Activated CD8-positive, alpha-beta memory T cell treated with anti-CD3 and anti-CD28 coated beads, Interleukin-2, amount 50 U/mL, for 1 hour (primary cell): ENCODE measurements at regions not wholly inside any gene's neighbourhood (a gene's known extent, or its start where the extent isn't known, plus 50 kb on each side); places are given as distances from the start of the nearest gene placed in this dataset.

Experiments
- DNase-seq: peaks from one replicate; pipeline ENCODE4 v3.0.0-alpha.2; 2020; ENCODE audit errors: extremely low read depth

DNA sequence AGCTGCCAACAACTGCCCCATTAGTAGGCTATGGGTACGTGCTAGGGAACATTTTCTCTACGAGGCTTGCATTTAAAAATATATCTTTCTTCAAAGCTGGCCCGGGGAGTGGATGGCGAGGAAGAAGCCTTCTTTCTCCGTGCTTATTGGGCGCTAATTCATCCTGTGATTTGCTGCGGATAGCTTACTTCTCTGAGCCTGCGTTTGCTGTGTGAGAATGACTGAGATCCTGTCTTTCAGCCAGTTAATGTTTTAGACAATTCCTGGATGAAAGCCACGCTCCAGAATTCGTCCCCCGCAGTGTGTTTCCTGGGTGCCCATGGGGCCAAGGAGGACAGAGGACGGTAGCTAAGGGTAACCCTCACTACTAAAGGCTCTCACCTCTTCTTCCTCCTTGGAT lies 57.8 kb upstream of the TARBP1 start:
- no peak for DNase-seq

- no peak for DNase-seq
Observed at GRCh38 chr1:234535763-234536515, 57.0 kb upstream of the TARBP1 start.

DNA sequence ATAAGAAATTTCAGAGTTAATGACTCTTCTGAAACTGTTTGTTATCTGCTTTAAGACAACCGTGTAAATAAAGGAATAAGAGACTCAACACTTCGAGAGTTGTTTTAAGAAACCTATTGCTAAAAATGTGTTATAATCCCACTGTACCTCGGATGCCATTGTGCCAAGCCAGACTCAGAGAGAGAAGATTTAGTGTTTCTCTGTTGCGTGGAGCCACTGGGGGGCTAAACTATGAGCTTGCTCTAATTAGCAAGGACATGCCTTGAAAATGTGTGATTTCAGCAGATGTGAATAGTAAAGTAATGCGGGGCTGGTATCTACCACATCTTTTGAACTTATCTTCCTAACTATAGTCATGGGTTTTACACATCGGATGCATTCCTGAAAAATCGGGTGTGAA lies 56.2 kb upstream of the TARBP1 start:
- no peak for DNase-seq

- no peak for DNase-seq
Observed at GRCh38 chr1:234533975-234534876, 55.2 kb upstream of the TARBP1 start.

DNA sequence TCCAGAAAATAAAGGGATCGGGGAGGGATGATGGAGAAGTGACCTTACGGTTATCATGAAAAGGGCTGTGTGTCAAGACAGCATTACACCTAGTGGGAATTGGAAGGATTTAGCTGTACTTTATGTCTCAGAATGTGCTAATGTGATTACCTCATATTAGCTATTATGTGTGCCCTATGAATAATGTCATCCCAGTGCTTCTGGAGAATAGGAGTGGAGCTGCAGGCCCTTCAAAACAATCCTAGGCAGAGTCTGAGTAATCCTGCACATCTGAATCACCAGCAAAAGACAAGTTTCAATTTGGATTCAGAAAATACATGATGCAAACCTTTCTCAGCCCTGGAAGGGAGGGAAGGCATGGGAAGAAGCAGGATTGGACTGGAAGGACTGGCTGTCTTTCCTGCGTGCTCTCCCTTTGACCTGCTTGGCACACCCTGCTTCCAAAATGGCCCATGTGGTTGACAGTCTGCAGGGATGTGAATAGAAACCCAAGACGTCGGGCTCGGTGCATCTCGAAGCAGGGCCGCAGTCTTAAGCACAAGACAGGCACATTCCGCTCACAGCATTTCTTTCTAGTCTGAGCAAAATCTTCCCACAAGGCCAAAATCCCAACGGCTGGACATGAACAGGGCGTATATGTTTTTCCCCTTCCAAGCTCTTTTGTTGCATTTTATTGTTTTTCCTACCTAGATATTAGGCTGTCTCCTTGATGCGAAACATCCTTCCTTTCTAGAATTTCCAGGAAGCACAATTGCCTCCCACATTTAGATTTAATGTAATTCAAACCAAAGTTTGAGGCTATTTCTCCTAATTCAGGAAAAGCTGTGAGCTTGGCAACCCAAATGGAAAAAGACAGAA lies 54.3 kb upstream of the TARBP1 start:
- DNase-seq, result no peak

DNA sequence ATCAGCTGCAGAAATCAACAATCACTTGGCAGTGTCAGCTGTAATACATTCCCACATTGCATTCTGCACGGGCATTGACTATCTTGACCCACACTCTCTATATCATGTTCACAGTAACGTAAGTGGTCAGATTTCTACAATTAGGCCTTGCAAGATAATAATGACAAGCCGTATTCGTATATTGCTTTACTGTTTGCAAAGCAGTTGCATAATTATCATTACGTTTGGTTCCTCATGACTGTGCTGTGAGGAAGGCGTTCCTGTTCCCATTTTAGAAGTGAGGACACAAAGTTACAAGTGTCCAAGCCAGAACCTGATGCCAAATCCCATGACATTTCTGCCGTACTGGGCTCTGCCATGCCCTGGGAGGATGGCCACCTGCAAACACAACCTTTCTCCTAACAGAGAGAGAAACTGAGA lies 53.5 kb upstream of the TARBP1 start:
- no peak for DNase-seq

DNA sequence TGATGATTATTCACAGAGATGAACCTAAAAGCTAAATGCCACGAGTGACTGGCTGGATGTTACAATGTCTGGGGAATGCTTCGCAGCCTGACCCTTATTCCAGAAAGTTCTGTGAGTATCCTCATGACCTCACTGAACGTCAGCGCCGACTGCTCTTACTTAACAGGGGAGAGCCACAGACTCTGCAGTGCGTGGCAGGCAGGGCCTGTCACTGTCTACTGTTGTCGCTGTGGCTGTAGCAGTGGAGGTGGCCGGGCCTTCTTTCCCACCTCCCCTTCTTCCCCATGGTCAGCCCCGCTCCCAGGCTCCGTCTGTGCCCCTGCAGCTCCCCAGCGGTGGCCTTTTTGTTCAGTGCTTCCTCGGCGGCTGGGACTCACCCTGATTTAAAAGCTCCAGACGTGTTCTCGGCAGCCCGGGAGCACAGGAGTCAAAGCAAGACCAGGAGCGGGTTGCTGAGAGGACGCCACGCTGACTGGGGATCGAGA lies 52.2 kb upstream of the TARBP1 start:
- DNase-seq, result no peak

DNA sequence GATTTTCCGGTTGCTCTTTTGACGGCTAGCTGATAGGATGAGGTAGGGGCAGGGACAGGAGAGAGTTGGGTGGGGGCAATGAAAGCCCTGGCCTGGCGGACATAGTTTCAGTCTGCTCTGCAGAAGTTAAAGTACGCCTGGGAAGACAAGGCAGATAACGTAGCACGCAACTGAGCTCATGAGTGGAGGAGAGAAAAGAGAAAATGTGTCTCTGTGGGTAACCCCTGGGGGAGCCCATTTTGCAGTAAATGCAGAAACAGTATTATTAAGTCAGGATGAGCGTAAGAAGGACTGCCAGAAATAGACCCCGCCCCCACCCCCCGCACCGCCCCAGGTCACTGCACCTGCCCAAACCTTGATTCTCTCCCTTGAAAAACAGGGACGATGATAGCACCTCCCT lies 51.7 kb upstream of the TARBP1 start:
- no peak for DNase-seq

GRCh38 chr1:234529950-234530237 lies 50.9 kb upstream of the TARBP1 start:
- no peak for DNase-seq

GRCh38 chr1:234529095-234529949 lies 50.3 kb upstream of the TARBP1 start:
- DNase-seq, result no peak
